ENCODE measurements at regions not wholly inside any gene's neighbourhood (a gene's known extent, or its start where the extent isn't known, plus 50 kb on each side); places are given as distances from the start of the nearest gene placed in this dataset.

- ATAC-seq, result no peak
- intact Hi-C loops (cut with DNase I), result no loop called here
- H3K36me3 ChIP-seq, result no peaks in the 10 kb centered on the region
- FAIRE-seq, result no peak
- H3K4me3 ChIP-seq, result no peak overlapping the region
- no peak overlapping the region for H3K27ac ChIP-seq
- no peaks in the 10 kb centered on the region for H3K9me3 ChIP-seq
- H3K4me1 ChIP-seq, result no peaks in the 10 kb centered on the region
- no peaks in the 10 kb centered on the region for H3K27me3 ChIP-seq
- no peak for DNase-seq
- TF ChIP-seq CTCF (IDR thresholded peaks at IDR 0.05), result no peak
- WGBS, 2 donors, result 84 to 86% methylated on average over 2 of the region's 2 CpGs
These were observed 487.2 kb upstream of the HS6ST1 start for GRCh38 chr2:128805918-128806317.

GRCh38 chr2:128807317-128807716 is 488.6 kb upstream of the HS6ST1 start:
- ATAC-seq (no peak), FAIRE-seq (no peak), DNase-seq (no peak)
- no peaks in the 10 kb centered on the region for H3K4me1 ChIP-seq
- H3K9me3 ChIP-seq, result no peaks in the 10 kb centered on the region
- H3K36me3 ChIP-seq, result no peaks in the 10 kb centered on the region
- intact Hi-C loops (cut with DNase I), result no loop called here
- WGBS, 2 donors, result 94 to 100% methylated on average over 1 of the region's 1 CpG
- H3K27ac ChIP-seq, result no peak overlapping the region
- no peak for TF ChIP-seq CTCF (IDR thresholded peaks at IDR 0.05)
- H3K27me3 ChIP-seq, result no peaks in the 10 kb centered on the region
- H3K4me3 ChIP-seq, result no peak overlapping the region

- no peaks in the 10 kb centered on the region for H3K36me3 ChIP-seq
- TF ChIP-seq CTCF (IDR thresholded peaks at IDR 0.05), result no peak
- no peaks in the 10 kb centered on the region for H3K9me3 ChIP-seq
- H3K27me3 ChIP-seq, result no peaks in the 10 kb centered on the region
- H3K4me1 ChIP-seq, result no peaks in the 10 kb centered on the region
- DNase-seq (no peak), FAIRE-seq (no peak), ATAC-seq (peak in 2 of 4 donors; percentile 80 to 90)
- H3K27ac ChIP-seq, result no peak overlapping the region
- intact Hi-C loops (cut with DNase I), result no loop called here
- H3K4me3 ChIP-seq, result no peak overlapping the region
- WGBS, 2 donors, result 81 to 85% methylated on average over 5 of the region's 5 CpGs
These were observed 490.0 kb upstream of the HS6ST1 start for GRCh38 chr2:128808462-128809258.

GRCh38 chr2:128809259-128809636 is 490.6 kb upstream of the HS6ST1 start:
- no peaks in the 10 kb centered on the region for H3K9me3 ChIP-seq
- TF ChIP-seq CTCF (IDR thresholded peaks at IDR 0.05), result no peak
- WGBS, 2 donors, result 95 to 100% methylated on average over 1 of the region's 1 CpG
- intact Hi-C loops (cut with DNase I), result no loop called here
- FAIRE-seq (no peak), ATAC-seq (peak in 2 of 4 donors; percentile 12 to 65), DNase-seq (no peak)
- H3K4me1 ChIP-seq, result no peaks in the 10 kb centered on the region
- no peak overlapping the region for H3K4me3 ChIP-seq
- no peaks in the 10 kb centered on the region for H3K36me3 ChIP-seq
- H3K27ac ChIP-seq, result no peak overlapping the region
- no peaks in the 10 kb centered on the region for H3K27me3 ChIP-seq

GRCh38 chr2:128809880-128810279 is 491.2 kb upstream of the HS6ST1 start:
- intact Hi-C loops (cut with DNase I), result no loop called here
- no peak for TF ChIP-seq CTCF (IDR thresholded peaks at IDR 0.05)

More at GRCh38 chr2:128809880-128810279, 491.2 kb upstream of the HS6ST1 start:
- ATAC-seq (no peak), FAIRE-seq (no peak), DNase-seq (no peak)
- no peak overlapping the region for H3K27ac ChIP-seq
- H3K36me3 ChIP-seq, result no peaks in the 10 kb centered on the region
- no peaks in the 10 kb centered on the region for H3K9me3 ChIP-seq
- 45 to 47% methylated on average over 3 of the region's 3 CpGs for WGBS, 2 donors
- no peaks in the 10 kb centered on the region for H3K27me3 ChIP-seq
- H3K4me1 ChIP-seq, result no peaks in the 10 kb centered on the region
- no peak overlapping the region for H3K4me3 ChIP-seq

Data from pancreas (tissue), 10 donors.